WTC11 (cell line): ENCODE measurements at regions not wholly inside any gene's neighbourhood (a gene's known extent, or its start where the extent isn't known, plus 50 kb on each side); places are given as distances from the start of the nearest gene placed in this dataset.

Experiments used
- ATAC-seq: fragments of 200-7000 bp; cut with Tn5 transposase; 2 replicates; pipeline ENCODE4 v1.10.0; 2021; ENCODE audit warnings: mild to moderate bottlenecking, moderate library complexity
- CTCF ChIA-PET: fragments of 300-600 bp; sonication (Branson Sonifier 250); formaldehyde crosslinking; loops from one replicate; lab custom pipeline; 2021; ENCODE audit warnings: antibody characterized with exemption; lab: Charles Lee
- POLR2A ChIA-PET: fragments of 350-600 bp; sonication (Branson Sonifier 250); formaldehyde crosslinking; loops from one replicate; lab custom pipeline; 2021; ENCODE audit warnings: antibody characterized with exemption; lab: Charles Lee
- DNase-seq: peaks from one replicate; pipeline ENCODE4 v3.0.0; 2021; ENCODE audit warnings: low spot score
- H3K27ac Mint-ChIP-seq: 2 replicates; pipeline ENCODE4 v1.8.0; 2021; ENCODE audit warnings: mixed read lengths
- H3K27me3 Mint-ChIP-seq: 2 replicates; pipeline ENCODE4 v1.8.0; 2021; ENCODE audit warnings: low read depth, mild to moderate bottlenecking, moderate library complexity, mixed read lengths
- H3K36me3 Mint-ChIP-seq: 2 replicates; pipeline ENCODE4 v1.8.0; 2021; ENCODE audit warnings: mixed read lengths
- H3K4me1 Mint-ChIP-seq: 2 replicates; pipeline ENCODE4 v1.8.0; 2022; ENCODE audit warnings: mixed read lengths
- H3K4me3 Mint-ChIP-seq: 2 replicates; pipeline ENCODE4 v1.8.0; 2021; ENCODE audit warnings: mild to moderate bottlenecking, moderate library complexity, mixed read lengths
- H3K9me3 Mint-ChIP-seq: 2 replicates; pipeline ENCODE4 v1.8.0; 2021; ENCODE audit warnings: mixed read lengths
- ARID4B ChIP-seq: sonication (generic); formaldehyde crosslinking; IDR thresholded peaks from 2 replicates; pipeline ENCODE4 v1.8.0; 2023; ENCODE audit warnings: missing genetic modification reagents, mild to moderate bottlenecking, borderline replicate concordance
- ATF1 ChIP-seq: sonication (generic); formaldehyde crosslinking; IDR thresholded peaks from 2 replicates; pipeline ENCODE4 v1.8.1; 2023; ENCODE audit warnings: mild to moderate bottlenecking, moderate library complexity, missing genetic modification reagents
- GTF2I ChIP-seq: fragments of 250-450 bp; sonication (Bioruptor Pico); conservative IDR thresholded peaks from 2 replicates; pipeline ENCODE4 v1.4.0; 2021; ENCODE audit warnings: mild to moderate bottlenecking
- KAT7 ChIP-seq: sonication (generic); formaldehyde crosslinking; IDR thresholded peaks from 2 replicates; pipeline ENCODE4 v1.8.1; 2023; ENCODE audit warnings: missing genetic modification reagents, mild to moderate bottlenecking, borderline replicate concordance
- MAX ChIP-seq: sonication (generic); formaldehyde crosslinking; IDR thresholded peaks from 2 replicates; pipeline ENCODE4 v1.8.0; 2022; ENCODE audit warnings: mild to moderate bottlenecking, missing genetic modification reagents
- MLX ChIP-seq: sonication (generic); formaldehyde crosslinking; IDR thresholded peaks from 2 replicates; pipeline ENCODE4 v1.8.1; 2023; ENCODE audit warnings: mild to moderate bottlenecking, missing genetic modification reagents, moderate library complexity
- NR2C2 ChIP-seq: sonication (generic); formaldehyde crosslinking; IDR thresholded peaks from 2 replicates; pipeline ENCODE4 v1.8.0; 2022; ENCODE audit warnings: mild to moderate bottlenecking, missing genetic modification reagents
- NR3C1 ChIP-seq: sonication (generic); formaldehyde crosslinking; conservative IDR thresholded peaks from 2 replicates; pipeline ENCODE4 v1.8.1; 2023; ENCODE audit warnings: low read depth, mild to moderate bottlenecking, missing genetic modification reagents
- OVOL2 ChIP-seq: fragments of 250-450 bp; sonication (Bioruptor Pico); IDR thresholded peaks from 2 replicates; pipeline ENCODE4 v1.9.0; 2021; ENCODE audit warnings: mild to moderate bottlenecking, borderline replicate concordance
- PREB ChIP-seq: sonication (generic); formaldehyde crosslinking; IDR thresholded peaks from 2 replicates; pipeline ENCODE4 v1.8.1; 2022; ENCODE audit warnings: mild to moderate bottlenecking, missing genetic modification reagents, moderate library complexity, borderline replicate concordance
- SMAD3 ChIP-seq: sonication (generic); formaldehyde crosslinking; IDR thresholded peaks from 2 replicates; pipeline ENCODE4 v1.8.0; 2022; ENCODE audit warnings: missing genetic modification reagents, mild to moderate bottlenecking, borderline replicate concordance
- ZBTB21 ChIP-seq: sonication (generic); formaldehyde crosslinking; IDR thresholded peaks from 2 replicates; pipeline ENCODE4 v1.8.1; 2023; ENCODE audit warnings: mild to moderate bottlenecking, missing genetic modification reagents, borderline replicate concordance
- ZMAT4 ChIP-seq: fragments of 250-450 bp; sonication (Bioruptor Pico); IDR thresholded peaks from 2 replicates; pipeline ENCODE4 v1.9.0; 2021; ENCODE audit warnings: mild to moderate bottlenecking
- ZNF138 ChIP-seq: sonication (generic); formaldehyde crosslinking; conservative IDR thresholded peaks from 2 replicates; pipeline ENCODE4 v1.8.1; 2022; ENCODE audit warnings: mild to moderate bottlenecking, moderate library complexity, missing genetic modification reagents
- ZNF317 ChIP-seq: sonication (generic); formaldehyde crosslinking; IDR thresholded peaks from 2 replicates; pipeline ENCODE4 v1.8.1; 2023; ENCODE audit warnings: low read depth, mild to moderate bottlenecking, moderate library complexity, missing genetic modification reagents, borderline replicate concordance
- TF ChIP-seq, protein P1 (sequence below): sonication (generic); formaldehyde crosslinking; IDR thresholded peaks from 2 replicates; pipeline ENCODE4 v1.8.1; 2023; ENCODE audit warnings: mild to moderate bottlenecking, missing genetic modification reagents
- TF ChIP-seq, protein P2 (sequence below): sonication (generic); formaldehyde crosslinking; IDR thresholded peaks from 2 replicates; pipeline ENCODE4 v1.8.1; 2023; ENCODE audit warnings: mild to moderate bottlenecking, missing genetic modification reagents
- TF ChIP-seq, protein P3 (sequence below): fragments of 200-600 bp; IDR thresholded peaks from 2 replicates; pipeline ENCODE4 v1.8.0; 2022; ENCODE audit warnings: antibody characterized with exemption

DNA sequence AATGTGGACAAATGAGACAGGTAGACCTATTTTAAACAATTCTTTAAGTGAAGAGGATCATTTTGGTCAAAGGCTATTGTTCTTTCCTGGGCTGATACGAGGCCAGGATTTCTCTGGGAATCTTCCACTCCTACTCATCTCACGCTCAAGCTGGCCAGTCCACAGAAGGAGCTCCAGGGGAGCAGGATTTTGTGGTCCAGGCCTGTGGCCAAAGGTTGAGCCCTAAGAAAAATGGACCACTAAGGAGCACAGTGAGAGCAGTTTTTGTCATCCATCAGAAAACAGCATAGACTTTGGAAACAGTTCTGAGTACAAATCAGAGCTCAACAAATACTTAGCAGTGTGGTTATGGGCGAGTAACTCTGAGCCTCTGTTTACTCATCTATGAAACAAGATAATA, 260.2 kb upstream of the RUNX1 start:
- ATAC-seq (no peak), DNase-seq (no peak)
- ChIA-PET POLR2A (no interaction called here), CTCF (no interaction called here)
- H3K4me1 Mint-ChIP-seq = no peaks in the 10 kb centered on the region
- H3K27me3 Mint-ChIP-seq = no peaks in the 10 kb centered on the region
- peaks cover 22% of the 10 kb centered on the region for H3K9me3 Mint-ChIP-seq
- H3K27ac Mint-ChIP-seq = no peak overlapping the region
- peaks cover 8% of the 10 kb centered on the region; the same call in 1 of the 2 replicates for H3K36me3 Mint-ChIP-seq
- TF ChIP-seq MLX (CRISPR knock-in tag) = no peak
- TF ChIP-seq ARID4B (CRISPR knock-in tag) = no peak
- TF ChIP-seq, protein P1, sequence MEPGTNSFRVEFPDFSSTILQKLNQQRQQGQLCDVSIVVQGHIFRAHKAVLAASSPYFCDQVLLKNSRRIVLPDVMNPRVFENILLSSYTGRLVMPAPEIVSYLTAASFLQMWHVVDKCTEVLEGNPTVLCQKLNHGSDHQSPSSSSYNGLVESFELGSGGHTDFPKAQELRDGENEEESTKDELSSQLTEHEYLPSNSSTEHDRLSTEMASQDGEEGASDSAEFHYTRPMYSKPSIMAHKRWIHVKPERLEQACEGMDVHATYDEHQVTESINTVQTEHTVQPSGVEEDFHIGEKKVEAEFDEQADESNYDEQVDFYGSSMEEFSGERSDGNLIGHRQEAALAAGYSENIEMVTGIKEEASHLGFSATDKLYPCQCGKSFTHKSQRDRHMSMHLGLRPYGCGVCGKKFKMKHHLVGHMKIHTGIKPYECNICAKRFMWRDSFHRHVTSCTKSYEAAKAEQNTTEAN (CRISPR knock-in tag) = no peak
- no peak for TF ChIP-seq ATF1 (CRISPR knock-in tag)
- no peak for TF ChIP-seq GTF2I (CRISPR knock-in tag)
- TF ChIP-seq SMAD3 = no peak
- TF ChIP-seq KAT7 = no peak
- no peak for TF ChIP-seq OVOL2 (CRISPR knock-in tag)
- TF ChIP-seq, protein P2, sequence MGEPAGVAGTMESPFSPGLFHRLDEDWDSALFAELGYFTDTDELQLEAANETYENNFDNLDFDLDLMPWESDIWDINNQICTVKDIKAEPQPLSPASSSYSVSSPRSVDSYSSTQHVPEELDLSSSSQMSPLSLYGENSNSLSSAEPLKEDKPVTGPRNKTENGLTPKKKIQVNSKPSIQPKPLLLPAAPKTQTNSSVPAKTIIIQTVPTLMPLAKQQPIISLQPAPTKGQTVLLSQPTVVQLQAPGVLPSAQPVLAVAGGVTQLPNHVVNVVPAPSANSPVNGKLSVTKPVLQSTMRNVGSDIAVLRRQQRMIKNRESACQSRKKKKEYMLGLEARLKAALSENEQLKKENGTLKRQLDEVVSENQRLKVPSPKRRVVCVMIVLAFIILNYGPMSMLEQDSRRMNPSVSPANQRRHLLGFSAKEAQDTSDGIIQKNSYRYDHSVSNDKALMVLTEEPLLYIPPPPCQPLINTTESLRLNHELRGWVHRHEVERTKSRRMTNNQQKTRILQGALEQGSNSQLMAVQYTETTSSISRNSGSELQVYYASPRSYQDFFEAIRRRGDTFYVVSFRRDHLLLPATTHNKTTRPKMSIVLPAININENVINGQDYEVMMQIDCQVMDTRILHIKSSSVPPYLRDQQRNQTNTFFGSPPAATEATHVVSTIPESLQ (CRISPR knock-in tag) = no peak
- TF ChIP-seq NR2C2 = no peak
- TF ChIP-seq NR3C1 (CRISPR knock-in tag) = no peak
- TF ChIP-seq MAX = no peak
- TF ChIP-seq ZNF317 (CRISPR knock-in tag) = no peak
- TF ChIP-seq, protein P3, sequence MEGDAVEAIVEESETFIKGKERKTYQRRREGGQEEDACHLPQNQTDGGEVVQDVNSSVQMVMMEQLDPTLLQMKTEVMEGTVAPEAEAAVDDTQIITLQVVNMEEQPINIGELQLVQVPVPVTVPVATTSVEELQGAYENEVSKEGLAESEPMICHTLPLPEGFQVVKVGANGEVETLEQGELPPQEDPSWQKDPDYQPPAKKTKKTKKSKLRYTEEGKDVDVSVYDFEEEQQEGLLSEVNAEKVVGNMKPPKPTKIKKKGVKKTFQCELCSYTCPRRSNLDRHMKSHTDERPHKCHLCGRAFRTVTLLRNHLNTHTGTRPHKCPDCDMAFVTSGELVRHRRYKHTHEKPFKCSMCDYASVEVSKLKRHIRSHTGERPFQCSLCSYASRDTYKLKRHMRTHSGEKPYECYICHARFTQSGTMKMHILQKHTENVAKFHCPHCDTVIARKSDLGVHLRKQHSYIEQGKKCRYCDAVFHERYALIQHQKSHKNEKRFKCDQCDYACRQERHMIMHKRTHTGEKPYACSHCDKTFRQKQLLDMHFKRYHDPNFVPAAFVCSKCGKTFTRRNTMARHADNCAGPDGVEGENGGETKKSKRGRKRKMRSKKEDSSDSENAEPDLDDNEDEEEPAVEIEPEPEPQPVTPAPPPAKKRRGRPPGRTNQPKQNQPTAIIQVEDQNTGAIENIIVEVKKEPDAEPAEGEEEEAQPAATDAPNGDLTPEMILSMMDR = no peak
- TF ChIP-seq ZBTB21 (CRISPR knock-in tag) = no peak
- TF ChIP-seq PREB (CRISPR knock-in tag) = no peak
- TF ChIP-seq ZNF138 (CRISPR knock-in tag) = no peak
- no peak for TF ChIP-seq ZMAT4 (CRISPR knock-in tag)
- no peak overlapping the region for H3K4me3 Mint-ChIP-seq
